Activated CD4-positive, alpha-beta T cell treated with anti-CD3 and anti-CD28 coated beads, Interleukin-2, amount 50 U/mL, for 16 hours (primary cell): ENCODE measurements at regions not wholly inside any gene's neighbourhood (a gene's known extent, or its start where the extent isn't known, plus 50 kb on each side); places are given as distances from the start of the nearest gene placed in this dataset.

Source experiments
- DNase-seq: peaks from one replicate; pipeline ENCODE4 v3.0.0-alpha.2; 2020

DNA sequence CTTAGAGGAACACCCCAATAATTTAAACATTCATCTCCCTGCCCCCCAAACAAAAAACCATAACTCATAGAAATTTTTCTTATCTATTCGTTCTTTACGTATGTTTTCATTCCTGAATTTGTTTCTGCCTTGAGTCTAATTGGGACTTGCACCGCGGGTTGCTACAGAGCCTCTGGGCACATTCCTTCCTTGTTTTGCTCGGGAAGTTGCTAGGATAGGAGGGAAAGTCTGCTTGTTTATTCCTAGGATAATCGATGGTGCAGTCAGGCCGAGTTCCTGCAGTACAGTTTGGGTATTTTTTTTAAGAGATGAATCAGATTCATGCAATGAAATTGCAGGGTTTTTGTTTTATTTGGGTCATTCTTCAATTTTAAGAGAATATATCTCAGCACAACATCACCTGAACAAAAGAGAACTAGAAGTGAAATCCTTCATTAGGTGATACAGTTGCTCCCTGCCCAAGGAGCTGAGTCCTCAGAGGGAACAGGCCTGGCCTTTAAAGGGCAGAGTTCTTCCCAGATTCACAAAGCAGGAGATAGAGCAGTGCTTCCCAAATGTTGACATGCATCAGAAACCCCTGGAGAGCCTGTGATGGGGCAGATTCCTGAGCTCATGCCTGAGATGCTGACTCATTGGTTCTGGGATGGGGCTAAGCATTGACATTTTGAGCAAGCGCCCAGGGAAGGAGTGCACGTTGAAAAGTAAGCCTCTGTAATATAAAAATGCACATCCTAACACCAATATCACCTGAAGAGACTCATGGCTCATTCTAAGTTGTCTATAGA, 114.9 kb upstream of the FAM9B start:
- DNase-seq = no peak

DNA sequence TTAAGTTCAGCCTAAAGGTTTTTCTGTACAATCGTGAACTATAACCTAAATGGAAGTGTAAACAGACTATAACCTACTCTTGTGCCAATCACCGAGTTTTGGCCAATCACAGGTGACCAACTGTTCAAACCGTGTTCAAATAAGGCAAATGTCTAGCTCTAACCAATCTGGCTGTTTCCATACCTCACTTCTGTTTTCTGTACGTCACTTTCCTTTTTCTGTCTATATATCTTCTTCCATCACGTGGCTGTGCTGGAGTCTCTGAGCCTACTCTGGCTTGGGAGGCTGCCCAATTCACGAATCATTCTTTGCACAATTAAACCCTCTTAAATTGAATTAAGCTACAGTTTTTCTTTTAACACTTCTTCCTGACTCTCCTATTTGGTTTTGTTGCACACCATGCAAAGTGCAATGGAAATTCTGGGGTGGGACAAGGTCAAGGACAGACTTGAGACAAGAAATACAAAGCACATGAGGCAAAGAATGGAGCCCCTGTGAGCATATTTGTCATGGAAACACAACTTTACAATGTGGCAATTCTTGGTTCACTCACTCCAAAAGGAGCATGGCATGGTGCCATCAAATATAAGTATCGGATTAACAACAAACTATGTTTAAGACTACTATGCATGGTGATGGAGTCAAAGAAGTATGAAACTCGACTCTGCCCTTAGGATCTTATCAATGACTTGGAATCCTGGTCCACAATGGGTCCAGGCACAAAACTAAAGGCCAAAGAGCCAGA, 115.7 kb upstream of the FAM9B start:
- DNase-seq = no peak

DNA sequence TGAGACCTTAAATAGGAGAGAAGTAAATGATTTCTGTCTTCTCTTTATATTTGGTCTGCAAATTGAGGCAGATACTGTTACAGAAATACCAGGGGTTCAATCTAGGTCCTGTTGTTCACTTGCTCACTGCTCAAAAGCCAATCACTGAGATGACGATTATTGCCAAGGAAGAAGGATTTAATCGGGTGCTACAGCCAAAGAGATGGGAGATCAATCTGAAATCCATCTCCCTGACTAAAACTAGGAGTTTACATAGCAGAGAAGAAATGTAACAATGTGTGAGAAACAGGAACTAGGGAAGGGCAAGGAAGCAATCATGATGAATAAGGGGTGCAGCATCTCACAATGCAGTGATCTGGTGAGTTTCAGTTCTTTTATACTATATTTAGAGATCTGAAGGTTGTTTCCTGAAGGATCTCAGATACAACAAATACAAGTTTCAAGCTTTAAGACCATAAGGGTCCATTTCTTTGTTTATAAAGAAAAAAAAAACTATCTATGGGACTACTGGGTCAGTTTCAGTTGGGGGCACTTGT, 117.9 kb upstream of the FAM9B start:
- no peak for DNase-seq

DNA sequence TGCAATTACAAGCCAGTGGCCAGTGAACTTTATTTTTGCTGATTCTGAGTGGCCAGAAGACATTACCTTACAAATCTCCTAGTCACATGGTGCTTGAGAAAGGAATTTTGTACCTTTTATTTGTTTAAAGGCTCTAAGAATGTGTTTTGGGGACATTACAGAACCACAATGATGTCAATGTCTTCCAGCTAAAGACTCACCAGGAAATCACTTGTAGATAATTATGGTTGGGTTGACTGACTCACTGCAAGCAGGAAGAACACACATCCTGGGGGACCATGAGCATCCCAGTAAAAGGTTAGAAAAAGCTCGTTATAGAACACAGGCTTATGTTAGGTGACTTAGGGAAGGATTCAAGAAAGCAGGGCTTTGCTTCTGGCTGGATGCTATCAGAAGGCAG, 119.4 kb upstream of the FAM9B start:
- no peak for DNase-seq

DNA sequence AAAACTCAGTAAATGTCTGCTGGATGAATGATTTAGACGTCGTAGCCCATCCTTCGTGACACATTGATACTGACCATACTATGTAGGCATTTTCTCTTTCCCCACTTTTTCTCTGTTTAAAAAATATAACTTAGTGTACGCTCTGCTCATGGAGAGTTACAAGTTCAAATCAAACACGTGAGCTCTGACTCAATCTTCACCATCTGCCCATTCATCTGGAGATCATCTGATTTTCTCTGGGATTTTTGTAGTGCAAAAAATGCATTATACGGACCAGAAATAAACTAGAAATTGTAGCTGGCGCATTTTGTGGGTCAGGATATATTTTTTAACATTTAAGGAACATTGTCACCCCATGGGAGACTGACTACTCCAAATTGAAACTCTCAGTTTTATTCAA, 124.7 kb upstream of the FAM9B start:
- DNase-seq = no peak

DNA sequence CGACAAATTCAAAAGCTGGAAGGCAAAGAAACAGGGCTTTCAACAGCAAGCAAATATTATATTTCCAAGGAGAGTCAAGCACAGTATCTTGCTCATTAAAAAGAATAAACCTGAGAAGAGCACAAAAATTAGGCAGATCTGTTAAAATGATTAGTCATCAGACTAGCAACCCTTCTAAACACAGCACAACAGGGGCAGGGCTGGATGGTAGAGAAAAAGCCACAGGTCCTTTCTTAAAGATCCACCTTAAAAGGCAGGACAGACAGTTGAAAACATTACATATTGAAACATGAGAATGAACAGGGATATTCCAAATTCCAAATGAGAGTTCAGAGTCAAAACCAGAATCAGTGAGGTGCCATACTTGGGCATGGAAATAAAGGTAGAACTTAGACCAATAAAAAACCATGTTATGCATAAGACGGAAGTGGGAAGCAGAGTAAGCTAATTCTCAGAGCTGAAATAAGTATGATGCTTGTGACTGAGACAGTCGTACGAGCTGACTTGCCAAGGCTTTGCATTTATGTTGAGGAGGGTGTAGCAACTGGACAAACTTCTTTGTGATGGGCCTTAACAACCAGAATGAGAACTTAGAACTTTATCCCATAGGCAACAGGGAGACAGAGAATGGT, 126.9 kb upstream of the FAM9B start:
- no peak for DNase-seq

DNA sequence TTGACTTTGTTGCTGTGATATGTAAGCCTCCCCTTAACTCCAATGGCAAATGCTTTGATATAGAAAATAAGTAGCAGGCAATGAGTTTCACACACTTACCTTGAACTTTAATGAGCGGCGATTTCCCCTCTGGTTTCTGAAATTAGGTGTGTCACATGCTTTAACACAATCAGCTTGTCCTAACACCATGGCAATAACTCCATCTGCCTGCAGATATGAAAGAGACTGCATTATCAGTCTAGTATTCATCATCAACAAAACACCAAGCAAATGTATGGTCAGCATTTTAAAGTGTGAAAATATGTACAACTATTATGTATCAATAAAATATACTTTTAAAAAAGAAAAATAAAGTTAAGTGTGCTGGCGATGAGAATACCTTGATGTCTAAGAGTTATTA, 128.8 kb upstream of the FAM9B start:
- DNase-seq = no peak

DNA sequence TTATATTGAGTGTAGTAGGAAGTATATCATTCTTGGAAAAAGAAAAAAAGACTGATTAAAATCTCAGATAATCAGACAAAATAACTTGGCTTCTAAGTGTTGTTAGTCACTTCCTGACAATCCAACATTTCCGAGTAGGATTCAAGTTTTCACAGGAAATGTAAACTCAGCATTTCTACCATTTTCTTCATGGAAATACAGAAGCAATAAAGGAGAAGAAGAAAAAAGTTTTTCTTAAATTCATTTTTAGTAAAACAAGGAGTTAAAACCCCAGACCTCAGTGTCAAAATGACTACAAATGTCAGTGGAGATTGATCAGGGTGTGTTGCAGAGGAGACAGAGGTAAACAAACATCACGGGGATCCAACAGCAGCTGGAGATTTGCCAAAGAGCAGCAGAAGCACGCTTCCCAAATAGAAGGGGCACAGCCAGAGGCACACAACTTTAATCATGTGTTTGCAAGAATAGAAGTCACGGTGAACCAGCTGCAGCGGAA, 129.3 kb upstream of the FAM9B start:
- no peak for DNase-seq

DNA sequence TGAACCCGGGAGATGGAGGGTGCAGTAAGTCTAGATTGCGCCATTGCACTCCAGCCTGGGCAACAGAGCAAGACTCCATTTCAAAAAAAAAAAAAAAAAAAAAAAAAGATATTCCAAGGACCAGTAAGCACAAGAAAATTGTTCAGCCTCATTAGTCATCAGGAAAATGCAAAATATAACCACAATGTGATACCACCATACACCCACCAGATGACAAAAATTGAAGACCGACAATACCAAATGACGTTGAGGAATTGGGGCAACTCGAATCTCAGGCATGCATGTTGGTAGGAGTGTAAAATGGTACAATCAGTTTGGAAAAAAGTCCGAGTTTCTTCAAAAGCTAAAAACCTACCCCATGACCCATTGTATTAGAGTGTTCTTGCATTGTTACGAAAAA, 130.2 kb upstream of the FAM9B start:
- no peak for DNase-seq

DNA sequence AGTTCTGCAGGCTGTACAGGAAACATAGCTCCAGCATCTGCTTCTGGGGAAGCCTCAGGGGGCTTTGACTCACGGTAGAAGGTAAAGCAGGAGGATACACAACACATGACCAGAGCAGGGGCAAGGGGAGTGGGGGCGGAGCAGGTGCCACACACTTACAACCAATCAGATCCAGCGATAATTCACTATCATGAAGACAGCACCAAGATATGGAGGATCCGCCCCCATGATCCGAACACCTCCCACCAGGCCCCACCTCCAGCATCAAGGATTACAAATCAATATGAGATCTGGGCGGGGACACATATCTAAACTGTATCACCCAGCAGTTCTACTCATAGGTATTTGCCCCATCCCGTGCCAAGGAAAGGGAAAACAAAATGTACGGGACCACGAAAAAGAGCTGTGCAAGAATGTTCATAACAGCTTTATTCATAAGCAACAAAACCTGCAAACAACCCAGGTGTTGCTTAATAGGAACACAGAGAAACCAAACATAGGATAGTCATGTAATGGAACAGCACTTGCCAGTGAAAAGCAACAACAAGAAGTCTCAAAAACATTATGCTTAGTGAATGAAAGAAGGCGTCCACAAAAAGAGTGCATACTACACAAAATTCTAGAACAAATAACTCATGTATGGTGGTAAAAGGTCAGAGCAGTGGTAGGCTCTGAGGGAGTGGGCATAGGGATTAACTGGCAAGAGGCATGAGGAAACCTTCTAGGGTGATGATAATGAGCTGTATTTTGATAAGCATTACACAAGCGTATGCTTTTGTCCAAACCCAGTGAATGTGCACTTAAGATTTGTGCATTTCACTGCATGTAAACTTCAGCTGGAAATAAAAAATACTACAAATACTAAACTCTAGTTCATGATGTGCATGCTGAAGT, 130.9 kb upstream of the FAM9B start:
- no peak for DNase-seq

DNA sequence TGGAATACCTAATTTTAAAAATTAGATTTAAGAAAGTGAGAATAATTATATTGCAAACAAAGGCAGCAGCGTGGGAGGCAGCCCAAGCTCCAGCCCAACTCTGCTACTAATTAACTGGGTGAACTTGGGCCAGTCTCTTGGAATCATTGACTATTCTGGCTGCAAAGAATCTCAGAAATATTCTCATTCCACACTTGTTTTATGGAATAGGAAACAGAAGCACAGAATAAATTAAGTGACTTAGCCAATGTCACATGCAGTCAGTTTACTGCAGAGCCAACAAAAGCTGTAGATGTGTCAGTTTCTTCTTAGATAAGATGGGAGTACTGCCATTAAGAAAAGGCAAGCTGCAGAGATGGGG, 132.6 kb upstream of the FAM9B start:
- DNase-seq = no peak

DNA sequence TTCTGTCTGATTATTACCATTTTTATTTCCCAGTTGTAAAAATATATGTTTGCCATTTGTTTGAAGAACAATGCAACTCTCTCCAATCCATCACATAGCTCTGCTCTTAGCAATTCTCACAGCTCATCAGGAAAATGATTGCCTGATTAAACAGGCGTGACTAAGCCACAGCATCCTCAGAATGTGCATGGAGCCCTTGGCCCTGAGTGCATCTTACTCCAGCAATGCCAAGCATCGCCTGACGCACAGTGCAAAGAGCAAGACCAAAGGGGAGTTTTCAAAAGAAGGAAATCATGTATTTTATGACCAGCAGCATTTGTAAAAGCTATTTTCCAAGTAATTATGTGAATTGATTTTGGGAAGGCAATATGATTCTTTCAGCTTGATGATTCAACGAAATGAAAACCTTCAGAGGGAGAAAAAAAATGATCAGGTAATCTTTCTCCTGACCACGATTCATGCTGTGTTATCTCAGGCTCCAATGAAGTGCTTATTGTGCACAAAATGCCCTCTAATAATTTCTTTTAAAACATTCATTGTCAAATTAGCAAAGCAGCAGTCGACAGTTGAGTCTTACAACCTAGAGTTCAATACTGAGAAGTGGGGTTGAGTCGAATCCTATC, 138.0 kb upstream of the FAM9B start:
- no peak for DNase-seq

DNA sequence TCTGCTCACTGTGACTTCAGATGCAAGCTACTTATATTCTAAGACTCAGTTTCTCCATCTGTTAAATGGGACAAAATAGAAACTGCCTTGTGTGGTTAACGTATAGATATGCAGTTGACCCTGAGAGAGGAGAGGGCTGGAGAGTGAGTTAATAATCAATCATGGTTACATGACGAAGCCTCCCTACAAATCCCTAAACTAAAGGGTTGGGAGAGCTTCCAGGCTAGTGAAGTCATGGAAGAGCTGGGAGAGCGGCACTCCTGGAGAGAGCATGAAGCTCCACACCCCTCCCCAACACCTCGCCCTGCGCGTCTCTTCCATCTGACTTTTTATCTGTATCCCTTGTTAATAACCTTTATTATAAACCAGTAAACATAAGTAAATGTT, 138.5 kb upstream of the FAM9B start:
- DNase-seq = no peak

DNA sequence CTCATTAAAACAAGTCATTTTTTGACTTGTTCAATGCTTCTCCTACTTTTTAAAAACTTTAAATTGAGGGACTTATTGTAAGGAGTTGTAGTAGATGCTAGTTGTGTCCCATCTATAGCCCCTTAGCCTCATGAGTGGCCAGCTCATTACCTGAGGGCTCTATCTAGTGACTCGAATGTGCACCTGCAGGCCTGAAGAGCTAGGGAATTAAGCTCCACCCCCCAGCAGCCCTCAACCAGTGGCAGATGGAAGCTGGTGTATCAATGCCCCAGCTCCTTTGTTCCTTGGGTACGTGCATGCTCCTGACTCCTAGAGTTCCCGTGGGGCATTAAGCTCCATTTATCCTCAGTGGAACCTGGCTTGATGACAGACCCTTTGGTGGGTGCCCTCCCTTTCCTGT, 146.7 kb upstream of the FAM9B start:
- DNase-seq = no peak

DNA sequence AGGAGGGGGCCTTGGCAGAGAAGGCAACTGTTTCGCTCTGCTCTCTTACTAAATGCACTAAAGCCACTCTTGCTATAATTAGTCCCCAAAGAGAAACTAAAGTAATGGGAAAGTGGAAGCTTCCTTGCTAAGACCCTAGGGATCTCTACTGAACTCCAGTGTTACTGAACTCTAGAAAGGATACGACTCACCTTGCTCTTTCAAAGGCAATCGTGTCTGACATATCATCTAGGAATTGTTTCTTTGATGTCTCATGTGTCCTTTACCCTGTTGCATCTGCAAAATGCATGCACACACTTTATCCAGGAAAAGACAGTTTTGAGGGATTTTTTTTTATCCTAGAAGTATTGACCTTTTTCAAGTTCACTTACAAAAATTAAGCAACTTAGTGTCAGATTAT, 148.1 kb upstream of the FAM9B start:
- no peak for DNase-seq

DNA sequence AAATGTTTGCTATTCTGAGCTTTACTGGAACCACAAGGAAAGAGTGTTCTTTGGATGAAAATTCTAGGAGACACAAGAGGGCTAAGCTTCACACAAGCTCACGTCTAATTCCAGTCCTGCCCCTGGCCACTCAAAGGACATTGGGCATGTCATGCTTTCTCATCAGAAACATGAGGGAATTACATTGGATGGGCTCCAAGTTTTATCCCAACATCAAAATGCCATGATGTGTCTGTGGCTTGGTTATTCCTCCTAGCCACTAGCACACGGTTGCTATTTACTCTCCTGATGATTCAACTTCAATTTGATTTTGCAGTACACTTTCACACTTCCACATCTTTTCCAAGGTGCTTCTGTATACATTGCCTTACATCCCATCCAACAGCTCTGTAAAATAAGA, 149.6 kb upstream of the FAM9B start:
- no peak for DNase-seq

DNA sequence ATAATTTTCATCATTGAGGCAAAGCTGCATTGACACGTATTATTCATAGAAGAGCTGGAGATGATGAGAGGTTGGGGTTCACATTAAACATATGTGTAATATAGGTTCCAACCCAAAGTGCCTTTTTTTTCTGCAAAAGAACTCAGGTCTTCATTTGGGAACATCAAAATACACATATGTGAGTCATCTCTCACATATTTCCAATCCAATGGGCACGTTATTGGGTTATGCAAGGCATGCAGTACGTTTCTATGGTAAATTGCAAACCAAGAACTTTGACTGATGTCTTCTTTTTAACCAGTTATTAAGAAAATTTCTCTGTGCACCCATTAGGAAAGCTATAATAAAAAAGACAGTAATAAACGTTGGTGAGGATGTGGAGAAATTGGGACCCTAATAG, 150.3 kb upstream of the FAM9B start:
- DNase-seq = no peak

DNA sequence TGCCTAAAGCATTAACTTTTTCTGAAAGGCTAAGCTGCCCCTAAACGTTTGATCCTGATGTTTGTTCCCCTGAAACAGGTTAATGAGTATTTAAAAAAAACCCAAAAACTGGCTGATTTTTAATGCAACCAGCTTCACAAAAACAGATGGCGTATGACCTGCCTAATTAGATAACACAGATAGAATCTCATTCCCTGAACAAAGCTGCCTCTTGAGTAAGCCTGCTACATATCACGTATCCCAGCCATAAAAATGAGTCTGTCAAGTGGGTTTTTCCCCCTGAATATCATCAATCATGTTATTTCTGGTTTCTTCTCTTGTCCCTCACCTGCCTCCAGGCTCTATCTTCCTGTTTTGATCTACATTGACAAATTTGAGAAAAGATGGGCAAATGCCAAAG, 154.2 kb upstream of the FAM9B start:
- DNase-seq = no peak

DNA sequence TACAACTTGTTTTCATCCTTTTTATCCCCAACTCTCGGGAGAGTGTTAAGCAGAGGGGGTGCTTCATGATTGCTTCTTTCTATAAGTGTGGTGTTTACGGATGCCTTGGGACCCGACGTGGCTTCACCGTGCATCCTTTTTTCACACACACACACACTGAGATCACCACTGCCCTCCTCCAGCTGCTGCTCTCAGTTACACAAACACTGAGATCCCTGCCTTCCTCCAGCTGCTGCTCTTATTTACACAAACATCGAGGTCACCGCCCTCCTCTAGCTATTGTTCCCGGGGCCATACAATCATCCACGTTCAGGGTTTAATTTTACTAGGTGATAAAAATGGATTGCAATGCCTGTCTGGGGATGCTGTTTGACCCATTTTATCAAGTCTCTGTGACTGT, 155.4 kb upstream of the FAM9B start:
- no peak for DNase-seq

DNA sequence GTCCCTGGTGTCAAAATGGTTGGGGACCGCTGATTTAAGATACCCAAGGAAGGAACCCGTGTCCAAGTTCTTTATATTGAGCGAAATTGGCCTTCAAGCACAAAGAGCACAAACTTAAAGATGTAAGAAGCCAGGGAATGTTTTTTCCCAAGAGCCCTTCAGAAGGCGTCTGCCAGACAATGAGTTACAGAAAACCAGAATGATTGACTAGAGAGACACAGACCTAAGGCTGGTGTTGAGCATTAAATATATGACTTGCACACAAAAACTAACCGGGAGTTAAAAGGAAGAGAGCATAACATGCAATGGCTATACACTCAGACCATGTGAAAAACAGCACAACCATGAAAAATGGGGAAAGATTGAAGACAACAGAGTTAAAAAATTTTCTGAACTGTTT, 157.5 kb upstream of the FAM9B start:
- no peak for DNase-seq

DNA sequence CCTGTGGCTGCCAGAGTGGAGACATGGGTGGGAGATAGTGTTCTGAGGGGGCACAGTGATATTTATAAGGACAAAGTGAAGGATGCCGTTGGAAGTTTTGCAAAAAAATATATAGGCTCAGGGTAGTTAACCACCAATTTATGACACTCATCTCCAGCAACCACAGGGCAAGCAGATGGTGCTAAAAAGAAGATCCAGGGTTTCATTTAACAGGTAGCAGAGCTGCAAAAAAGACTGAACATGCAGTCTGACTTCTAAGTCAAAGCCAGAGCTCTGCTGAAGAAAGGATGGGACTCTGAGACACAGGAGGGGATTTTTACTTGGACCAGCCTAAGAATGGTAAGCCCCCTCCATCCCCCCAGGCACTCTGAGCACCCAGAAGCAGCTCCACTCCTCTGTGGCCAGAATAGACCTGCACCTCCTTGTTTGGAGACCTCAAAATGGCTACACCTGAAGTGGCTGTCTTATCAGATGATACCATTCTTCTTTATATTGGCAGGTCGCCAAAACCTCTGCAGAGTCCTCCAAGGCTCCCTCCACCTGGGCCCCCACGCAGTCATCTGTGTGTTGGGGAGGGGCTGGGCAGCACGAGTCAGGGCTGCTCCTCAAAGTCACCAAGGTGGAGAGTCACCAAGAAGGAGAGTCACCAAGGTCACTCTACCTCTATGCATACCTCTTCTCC, 161.4 kb upstream of the FAM9B start:
- no peak for DNase-seq
